ENCODE measurements at regions not wholly inside any gene's neighbourhood (a gene's known extent, or its start where the extent isn't known, plus 50 kb on each side); places are given as distances from the start of the nearest gene placed in this dataset.

GRCh38 chr2:37589298-37589697 is 82.1 kb downstream of the CDC42EP3 start:
- TF ChIP-seq, protein P1, sequence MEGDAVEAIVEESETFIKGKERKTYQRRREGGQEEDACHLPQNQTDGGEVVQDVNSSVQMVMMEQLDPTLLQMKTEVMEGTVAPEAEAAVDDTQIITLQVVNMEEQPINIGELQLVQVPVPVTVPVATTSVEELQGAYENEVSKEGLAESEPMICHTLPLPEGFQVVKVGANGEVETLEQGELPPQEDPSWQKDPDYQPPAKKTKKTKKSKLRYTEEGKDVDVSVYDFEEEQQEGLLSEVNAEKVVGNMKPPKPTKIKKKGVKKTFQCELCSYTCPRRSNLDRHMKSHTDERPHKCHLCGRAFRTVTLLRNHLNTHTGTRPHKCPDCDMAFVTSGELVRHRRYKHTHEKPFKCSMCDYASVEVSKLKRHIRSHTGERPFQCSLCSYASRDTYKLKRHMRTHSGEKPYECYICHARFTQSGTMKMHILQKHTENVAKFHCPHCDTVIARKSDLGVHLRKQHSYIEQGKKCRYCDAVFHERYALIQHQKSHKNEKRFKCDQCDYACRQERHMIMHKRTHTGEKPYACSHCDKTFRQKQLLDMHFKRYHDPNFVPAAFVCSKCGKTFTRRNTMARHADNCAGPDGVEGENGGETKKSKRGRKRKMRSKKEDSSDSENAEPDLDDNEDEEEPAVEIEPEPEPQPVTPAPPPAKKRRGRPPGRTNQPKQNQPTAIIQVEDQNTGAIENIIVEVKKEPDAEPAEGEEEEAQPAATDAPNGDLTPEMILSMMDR (IDR thresholded peaks at IDR 0.05): no peak
- TF ChIP-seq POLR2A (IDR thresholded peaks at IDR 0.05): no peak
